Tibial nerve (tissue), 4 donors: ENCODE measurements at regions not wholly inside any gene's neighbourhood (a gene's known extent, or its start where the extent isn't known, plus 50 kb on each side); places are given as distances from the start of the nearest gene placed in this dataset.

Experiments used
- DNase-seq, 2 donors: peaks; one replicate each; pipeline ENCODE4 v3.0.0-alpha.2; 2019; ENCODE audit warnings: low spot score in 2 of 2
- H3K27ac ChIP-seq, 4 donors: fragments of 200-600 bp; sonication (generic) in 3 of 4; one replicate each; pipeline ENCODE4 v1.5.1; 2017 to 2019; ENCODE audit warnings: mild to moderate bottlenecking in 1 of 4
- H3K27me3 ChIP-seq, 2 donors: fragments of 200-600 bp; sonication (generic) in 1 of 2; one replicate each; pipeline versions ENCODE4 v1.5.1 to v1.6.0; 2017 to 2019
- H3K36me3 ChIP-seq, 3 donors: fragments of 200-600 bp; sonication (generic); one replicate each; pipeline ENCODE4 v1.5.1; 2018 to 2019
- H3K4me1 ChIP-seq, 4 donors: fragments of 200-600 bp; sonication (generic) in 3 of 4; one replicate each; pipeline ENCODE4 v1.5.1; 2017 to 2019
- H3K4me3 ChIP-seq, 4 donors: fragments of 200-600 bp; sonication (generic) in 3 of 4; one replicate each; pipeline ENCODE4 v1.5.1; 2017 to 2019; ENCODE audit warnings: mild to moderate bottlenecking in 1 of 4, moderate library complexity in 1 of 4
- H3K9me3 ChIP-seq, 4 donors: fragments of 200-600 bp; sonication (generic) in 3 of 4; one replicate each; pipeline ENCODE4 v1.5.1; 2017 to 2019
- EP300 ChIP-seq, 2 donors: sonication (generic); formaldehyde crosslinking; IDR thresholded peaks; one replicate each; pipeline ENCODE4 v1.6.1; 2017; ENCODE audit warnings: antibody characterized with exemption in 2 of 2, mild to moderate bottlenecking in 1 of 2
- POLR2A ChIP-seq, 2 donors: fragments of 450-650 bp; IDR thresholded peaks; one replicate each; pipeline ENCODE4 v1.6.1; 2017; ENCODE audit warnings: antibody characterized with exemption in 2 of 2, mild to moderate bottlenecking in 2 of 2, moderate library complexity in 2 of 2
- WGBS, 2 donors: methylation state at CpG; one replicate each; pipeline ENCODE4 v1.1.5; 2018; 5-methylcytosine and 5-hydroxymethylcytosine counted together
- TF ChIP-seq, protein P1 (sequence below), 5 experiments: fragments of 200-600 bp in 3 of 5; fragments of 450-650 bp in 2 of 5; sonication (generic) in 3 of 5; IDR thresholded peaks; one replicate each; pipeline ENCODE4 v1.5.1; 2016 to 2019; ENCODE audit warnings: antibody characterized with exemption in 5 of 5, mild to moderate bottlenecking in 3 of 5, moderate library complexity in 2 of 5

- H3K4me3 ChIP-seq: no peak overlapping the region
- WGBS, 2 donors: 82 to 96% methylated on average over 5 of the region's 5 CpGs
- H3K4me1 ChIP-seq: no peaks in the 10 kb centered on the region
- no peak for DNase-seq
- H3K9me3 ChIP-seq: no peaks in the 10 kb centered on the region
- H3K36me3 ChIP-seq: no peaks in the 10 kb centered on the region
- H3K27ac ChIP-seq: no peak overlapping the region
- no peaks in the 10 kb centered on the region for H3K27me3 ChIP-seq
- TF ChIP-seq EP300 (IDR thresholded peaks at IDR 0.05) (no peak), POLR2A (IDR thresholded peaks at IDR 0.05) (no peak)
- TF ChIP-seq, protein P1, sequence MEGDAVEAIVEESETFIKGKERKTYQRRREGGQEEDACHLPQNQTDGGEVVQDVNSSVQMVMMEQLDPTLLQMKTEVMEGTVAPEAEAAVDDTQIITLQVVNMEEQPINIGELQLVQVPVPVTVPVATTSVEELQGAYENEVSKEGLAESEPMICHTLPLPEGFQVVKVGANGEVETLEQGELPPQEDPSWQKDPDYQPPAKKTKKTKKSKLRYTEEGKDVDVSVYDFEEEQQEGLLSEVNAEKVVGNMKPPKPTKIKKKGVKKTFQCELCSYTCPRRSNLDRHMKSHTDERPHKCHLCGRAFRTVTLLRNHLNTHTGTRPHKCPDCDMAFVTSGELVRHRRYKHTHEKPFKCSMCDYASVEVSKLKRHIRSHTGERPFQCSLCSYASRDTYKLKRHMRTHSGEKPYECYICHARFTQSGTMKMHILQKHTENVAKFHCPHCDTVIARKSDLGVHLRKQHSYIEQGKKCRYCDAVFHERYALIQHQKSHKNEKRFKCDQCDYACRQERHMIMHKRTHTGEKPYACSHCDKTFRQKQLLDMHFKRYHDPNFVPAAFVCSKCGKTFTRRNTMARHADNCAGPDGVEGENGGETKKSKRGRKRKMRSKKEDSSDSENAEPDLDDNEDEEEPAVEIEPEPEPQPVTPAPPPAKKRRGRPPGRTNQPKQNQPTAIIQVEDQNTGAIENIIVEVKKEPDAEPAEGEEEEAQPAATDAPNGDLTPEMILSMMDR (IDR thresholded peaks at IDR 0.05): no peak
These were observed 287.8 kb downstream of the ZNF674 start for GRCh38 chrX:46257451-46257879.

- H3K9me3 ChIP-seq: no peaks in the 10 kb centered on the region
- no peaks in the 10 kb centered on the region for H3K27me3 ChIP-seq
- H3K27ac ChIP-seq: no peak overlapping the region
- no peak overlapping the region for H3K4me3 ChIP-seq
- no peak for DNase-seq
- WGBS, 2 donors: 86 to 100% methylated on average over 1 of the region's 1 CpG
- TF ChIP-seq, protein P1 (IDR thresholded peaks at IDR 0.05): no peak
- TF ChIP-seq EP300 (IDR thresholded peaks at IDR 0.05) (no peak), POLR2A (IDR thresholded peaks at IDR 0.05) (no peak)
- no peaks in the 10 kb centered on the region for H3K36me3 ChIP-seq
- no peaks in the 10 kb centered on the region for H3K4me1 ChIP-seq
These were observed 288.3 kb downstream of the ZNF674 start for GRCh38 chrX:46256875-46257274.

DNA sequence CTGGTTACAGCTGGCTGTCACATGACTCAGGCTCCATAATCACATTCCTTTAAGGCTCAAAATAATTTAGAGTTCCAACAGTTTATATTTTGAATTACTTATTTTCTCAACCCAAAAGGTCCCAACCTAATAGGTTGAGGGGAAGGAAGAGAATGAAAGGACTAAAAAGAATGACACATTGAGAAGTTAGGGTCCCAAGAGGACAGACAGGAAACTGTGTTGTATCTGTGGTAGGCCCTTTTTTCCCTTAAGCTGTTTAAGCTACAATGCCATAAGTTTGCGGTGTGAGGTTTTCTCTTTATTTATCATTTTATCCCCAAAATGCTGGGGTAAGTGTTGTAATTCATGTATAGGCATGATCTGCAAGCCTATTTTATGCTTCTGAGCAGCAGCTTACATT lies 290.2 kb downstream of the ZNF674 start:
- H3K36me3 ChIP-seq: no peaks in the 10 kb centered on the region
- 63 to 75% methylated on average over 1 of the region's 1 CpG for WGBS, 2 donors
- no peak overlapping the region for H3K4me3 ChIP-seq
- H3K27ac ChIP-seq: no peak overlapping the region
- TF ChIP-seq POLR2A (IDR thresholded peaks at IDR 0.05) (no peak), EP300 (IDR thresholded peaks at IDR 0.05) (no peak)
- TF ChIP-seq, protein P1 (IDR thresholded peaks at IDR 0.05): no peak
- no peaks in the 10 kb centered on the region for H3K9me3 ChIP-seq
- DNase-seq: no peak
- H3K27me3 ChIP-seq: no peaks in the 10 kb centered on the region
- no peaks in the 10 kb centered on the region for H3K4me1 ChIP-seq

DNA sequence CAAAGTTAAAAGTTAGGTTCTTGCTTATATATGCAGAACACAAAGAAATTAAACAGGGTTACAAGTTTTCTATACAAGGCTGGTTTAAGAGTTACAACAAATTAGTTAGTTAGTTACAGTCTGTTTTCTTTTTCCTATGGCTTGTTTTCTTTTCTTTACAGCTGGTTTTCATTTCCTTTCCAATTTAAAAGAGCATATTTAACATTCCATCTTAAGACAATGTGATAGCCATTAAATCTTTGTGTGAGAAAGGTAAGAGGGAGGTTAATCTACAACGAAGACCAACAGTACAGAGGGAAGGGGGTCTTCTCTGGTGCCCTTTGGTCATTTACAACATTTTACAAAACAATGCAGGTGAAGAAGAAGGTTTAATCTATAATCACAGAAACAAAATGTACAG lies 290.6 kb downstream of the ZNF674 start:
- H3K4me1 ChIP-seq: no peaks in the 10 kb centered on the region
- TF ChIP-seq, protein P1 (IDR thresholded peaks at IDR 0.05): no peak
- no peak for TF ChIP-seq POLR2A (IDR thresholded peaks at IDR 0.05)
- TF ChIP-seq EP300 (IDR thresholded peaks at IDR 0.05): no peak
- no peaks in the 10 kb centered on the region for H3K36me3 ChIP-seq
- H3K9me3 ChIP-seq: no peaks in the 10 kb centered on the region
- H3K4me3 ChIP-seq: no peak overlapping the region
- 12 to 31% methylated on average over 1 of the region's 1 CpG for WGBS, 2 donors
- DNase-seq: no peak
- H3K27ac ChIP-seq: no peak overlapping the region
- no peaks in the 10 kb centered on the region for H3K27me3 ChIP-seq

GRCh38 chrX:46251755-46252154 lies 293.5 kb downstream of the ZNF674 start:
- 39 to 54% methylated on average over 3 of the region's 3 CpGs for WGBS, 2 donors
- no peak for DNase-seq
- no peak overlapping the region for H3K27ac ChIP-seq

More at GRCh38 chrX:46251755-46252154, 293.5 kb downstream of the ZNF674 start:
- no peak for TF ChIP-seq EP300 (IDR thresholded peaks at IDR 0.05)
- TF ChIP-seq, protein P1 (IDR thresholded peaks at IDR 0.05): no peak
- TF ChIP-seq POLR2A (IDR thresholded peaks at IDR 0.05): no peak
- H3K4me3 ChIP-seq: no peak overlapping the region
- H3K4me1 ChIP-seq: no peaks in the 10 kb centered on the region
- H3K36me3 ChIP-seq: no peaks in the 10 kb centered on the region
- H3K27me3 ChIP-seq: no peaks in the 10 kb centered on the region
- no peaks in the 10 kb centered on the region for H3K9me3 ChIP-seq
